ENCODE measurements at regions not wholly inside any gene's neighbourhood (a gene's known extent, or its start where the extent isn't known, plus 50 kb on each side); places are given as distances from the start of the nearest gene placed in this dataset.

DNA sequence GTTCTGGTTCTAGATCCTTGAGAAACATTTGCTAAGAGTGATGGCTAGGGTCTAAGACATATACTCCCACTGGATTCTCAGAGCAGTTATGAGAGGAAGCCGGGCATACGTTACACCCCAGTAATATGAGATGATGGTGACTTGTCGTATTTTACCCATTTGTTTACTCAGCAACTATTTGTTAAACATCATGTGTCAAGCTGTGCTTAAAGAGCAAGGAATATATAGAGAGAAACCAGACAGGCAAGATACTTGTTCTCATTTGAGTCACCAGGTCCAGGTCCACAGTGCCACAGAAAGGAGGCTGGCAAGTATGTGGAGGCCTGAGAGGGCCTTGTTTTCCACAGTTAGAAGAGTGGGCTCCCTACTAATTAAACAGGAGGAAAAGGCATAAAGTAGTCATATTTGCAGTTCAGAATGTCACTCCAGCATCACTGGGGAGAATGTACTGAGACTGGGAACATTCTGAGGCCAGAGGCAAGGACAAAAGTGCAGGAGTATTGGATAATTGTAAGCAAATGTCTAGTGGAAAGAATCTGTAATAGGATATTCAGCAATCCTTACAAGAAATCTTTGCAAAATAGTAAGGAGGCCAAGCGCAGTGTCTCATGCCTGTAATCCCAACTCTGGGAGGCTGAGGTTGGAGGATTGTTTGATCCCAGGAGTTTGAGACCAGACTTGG, 142.2 kb downstream of the IRS2 start:
- no peak for DNase-seq

DNA sequence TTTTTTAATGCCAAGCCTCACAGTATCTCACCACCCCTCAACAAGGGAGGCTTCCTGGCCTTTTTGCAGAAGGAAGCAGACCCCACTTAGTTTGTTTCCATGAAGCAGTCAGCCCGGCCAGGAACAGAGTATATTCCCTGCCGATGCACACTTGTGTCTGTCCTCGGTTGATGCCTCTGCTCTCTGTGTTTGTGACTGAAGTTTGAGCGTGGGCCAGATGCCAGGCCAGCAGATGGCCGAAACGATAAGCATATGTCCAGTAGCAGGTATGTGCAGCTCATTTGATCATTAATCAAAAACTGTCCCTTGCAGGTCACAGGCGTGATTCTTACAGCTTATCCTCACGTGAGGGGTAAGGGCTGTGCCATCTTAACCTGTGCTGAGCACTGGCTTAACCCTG, 144.0 kb downstream of the IRS2 start:
- DNase-seq: no peak

DNA sequence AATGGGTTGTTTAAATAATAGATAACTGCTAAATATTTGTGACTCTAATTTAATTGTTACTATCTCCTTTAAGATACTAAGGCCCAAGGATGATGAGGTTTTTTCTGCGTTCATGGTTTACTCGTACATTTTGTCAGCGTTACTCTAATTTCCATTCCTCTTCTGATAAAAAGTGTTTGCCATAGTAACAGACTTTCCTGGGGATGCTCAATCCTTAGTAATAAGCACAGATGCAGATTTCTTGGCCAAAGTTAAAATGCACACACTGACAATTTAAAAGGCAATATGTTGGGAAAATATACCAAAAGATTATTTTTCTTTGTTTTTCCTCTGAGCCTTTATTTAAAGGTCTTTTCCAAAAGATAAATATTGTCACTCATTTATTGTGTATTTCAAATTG, 149.6 kb downstream of the IRS2 start:
- no peak for DNase-seq

DNA sequence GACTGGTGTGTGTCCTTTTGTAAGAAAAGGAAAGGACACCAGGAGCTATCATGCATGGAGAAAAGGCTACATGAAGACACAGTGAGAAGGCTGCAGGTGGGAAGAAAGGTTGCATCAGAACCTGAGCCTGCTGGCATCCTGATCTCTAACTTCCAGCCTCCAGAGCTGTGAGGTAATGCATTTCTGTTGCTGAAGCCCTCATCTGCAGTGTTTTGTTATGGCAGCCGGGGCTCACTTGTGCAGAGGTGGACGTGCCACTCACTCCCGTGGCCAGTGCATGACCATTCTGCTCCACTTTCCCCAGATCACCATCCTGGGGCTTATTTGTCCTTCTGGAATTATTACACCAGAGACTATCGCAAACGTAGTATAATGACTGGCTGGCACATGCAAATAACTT, 155.3 kb downstream of the IRS2 start:
- DNase-seq: no peak

DNA sequence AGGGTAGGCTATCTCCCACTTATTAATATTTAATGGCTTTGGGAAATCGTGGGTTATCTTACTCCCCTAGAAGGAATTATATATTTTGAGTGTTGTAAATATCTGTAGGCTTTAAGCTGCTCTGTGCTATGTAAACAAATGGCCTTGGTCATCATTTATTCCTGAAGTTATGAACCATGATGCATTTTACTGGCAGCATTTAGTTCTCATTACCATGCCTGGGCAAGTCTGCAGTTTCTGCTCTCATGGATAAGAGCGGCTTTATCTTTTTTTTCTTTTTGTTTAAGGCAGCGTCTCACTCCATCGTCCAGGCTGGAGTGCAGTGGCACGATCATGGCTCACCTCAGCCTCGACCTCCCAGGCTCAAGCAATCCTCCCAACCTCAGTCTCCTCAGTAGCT, 156.1 kb downstream of the IRS2 start:
- DNase-seq: no peak

DNA sequence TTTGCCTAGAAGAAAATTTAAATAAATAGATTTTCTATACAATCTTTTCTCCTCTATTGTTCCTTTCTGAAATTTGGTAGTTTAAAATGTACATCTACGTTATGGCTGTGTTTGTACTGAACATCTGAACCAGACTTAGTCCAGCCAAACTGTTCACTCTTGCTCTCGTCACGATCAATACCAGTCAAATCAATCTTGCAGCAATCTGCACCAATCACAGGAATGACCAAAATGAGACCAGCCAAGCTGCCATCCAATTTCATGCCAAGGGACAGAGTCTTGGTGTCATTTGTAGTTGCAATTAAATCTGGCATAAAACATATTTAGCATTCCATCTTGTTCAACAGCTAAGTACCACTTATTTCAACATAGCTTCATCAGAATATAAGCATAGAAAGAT, 156.6 kb downstream of the IRS2 start:
- no peak for DNase-seq

DNA sequence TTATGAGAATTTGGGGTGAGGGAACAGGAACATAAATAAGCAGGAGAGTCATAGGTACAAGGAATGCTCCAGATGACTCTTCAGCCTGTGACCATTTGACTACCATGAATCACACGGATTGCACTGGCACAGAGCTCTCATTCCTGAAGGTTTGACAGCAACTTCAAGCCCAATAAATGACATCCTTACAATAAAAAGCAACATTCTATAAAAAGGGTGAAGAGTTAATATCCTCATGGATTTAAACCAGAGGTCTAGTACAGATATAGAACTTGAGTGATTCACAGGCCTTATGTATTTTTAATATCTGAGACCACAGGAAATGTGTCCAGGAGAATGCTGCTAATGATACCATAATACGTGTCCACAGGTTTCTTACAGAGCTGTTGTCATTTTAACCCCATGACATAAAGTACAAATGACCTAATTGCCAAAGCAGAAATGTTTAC, 158.1 kb downstream of the IRS2 start:
- no peak for DNase-seq

DNA sequence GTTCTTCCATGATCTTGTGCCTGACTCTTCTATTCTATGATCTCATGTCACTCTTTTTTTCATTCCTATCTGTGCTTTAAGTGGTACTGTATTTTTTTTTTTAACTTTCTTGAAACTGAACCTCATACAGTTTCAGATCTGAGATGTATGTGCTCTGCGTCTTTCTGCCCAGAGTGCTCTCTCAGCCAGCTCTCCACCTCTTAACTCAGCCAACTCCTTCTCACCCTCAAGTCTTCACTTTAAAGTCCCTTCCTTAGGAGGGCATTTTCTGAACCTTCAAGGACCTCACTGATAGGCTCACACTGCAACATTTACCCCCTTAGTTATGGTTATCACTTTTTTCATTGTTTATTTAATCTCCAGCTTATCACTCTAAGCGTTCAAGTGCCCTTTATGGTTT, 158.7 kb downstream of the IRS2 start:
- DNase-seq: no peak

DNA sequence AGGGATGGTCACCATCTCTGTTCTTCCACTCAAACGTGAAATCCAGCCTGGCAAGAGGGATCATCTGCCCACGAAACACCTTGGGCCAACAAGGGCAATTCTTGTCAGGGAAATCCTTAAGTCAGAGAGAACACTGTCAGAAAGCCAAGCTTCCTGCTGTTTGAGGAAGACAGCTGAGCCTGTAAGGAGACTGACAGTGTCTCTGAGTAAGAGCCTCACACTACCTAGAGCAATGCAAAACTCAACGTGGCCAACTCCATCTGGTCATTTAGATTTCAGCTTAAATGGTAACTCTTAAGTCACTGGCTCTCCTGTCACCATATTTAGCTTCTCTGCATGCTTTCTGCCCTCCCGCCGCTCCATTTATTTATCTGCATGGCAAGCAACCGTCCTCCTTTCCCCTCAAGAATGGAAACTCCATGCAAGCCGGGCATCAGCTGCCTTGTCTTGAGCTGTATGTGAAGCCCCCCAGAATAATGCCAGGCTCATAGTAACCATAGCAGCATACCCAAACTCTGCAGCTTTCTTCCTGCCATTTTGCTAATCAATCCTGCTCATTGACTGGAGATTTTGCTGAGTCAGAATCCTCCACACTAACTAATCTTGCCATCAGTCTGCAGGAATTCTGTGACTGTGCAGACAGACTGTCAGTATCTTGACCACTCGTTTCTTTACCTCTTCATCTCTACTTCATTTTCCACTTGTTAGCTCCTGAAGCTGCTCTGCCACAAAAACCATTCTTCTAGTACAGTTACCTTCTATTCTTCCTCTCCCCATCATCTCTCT, 159.8 kb downstream of the IRS2 start:
- DNase-seq: no peak

DNA sequence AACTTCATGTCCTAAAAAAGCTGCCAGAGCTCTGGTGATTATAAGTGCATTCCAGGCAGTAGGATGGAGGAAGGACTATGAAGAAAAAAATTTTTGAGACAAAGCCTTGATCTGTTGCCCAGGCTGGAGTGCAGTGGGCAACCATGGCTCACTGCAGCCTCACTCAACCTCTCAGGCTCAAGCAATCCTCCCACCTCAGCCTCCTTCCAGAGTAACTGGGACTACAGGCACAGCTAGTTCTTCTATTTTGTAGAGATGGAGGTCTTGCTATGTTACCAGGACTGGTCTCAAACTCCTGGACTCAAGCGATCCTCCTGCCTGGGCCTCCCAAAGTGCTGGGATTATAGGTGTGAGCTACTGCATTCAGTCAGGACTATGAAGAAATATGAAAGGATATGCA, 161.2 kb downstream of the IRS2 start:
- no peak for DNase-seq

DNA sequence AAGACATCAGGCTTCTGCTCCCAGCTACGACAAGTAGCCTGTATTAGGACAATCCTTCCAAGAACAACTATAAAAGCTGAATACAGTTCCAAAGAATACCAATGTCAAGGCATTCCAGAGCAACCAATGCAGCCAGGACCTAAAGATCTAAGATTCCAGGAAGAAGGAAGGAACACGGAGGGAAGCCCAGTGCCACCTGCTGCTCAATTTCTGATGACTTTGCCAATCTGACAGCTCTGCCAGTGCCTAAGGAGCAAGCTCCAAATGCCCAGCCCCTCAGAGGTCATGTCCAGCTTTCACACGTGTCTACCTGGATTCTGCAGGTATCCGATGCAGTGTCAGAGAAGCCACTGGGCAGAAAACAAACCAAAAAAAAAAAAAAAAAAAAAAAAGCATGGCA, 164.4 kb downstream of the IRS2 start:
- no peak for DNase-seq

DNA sequence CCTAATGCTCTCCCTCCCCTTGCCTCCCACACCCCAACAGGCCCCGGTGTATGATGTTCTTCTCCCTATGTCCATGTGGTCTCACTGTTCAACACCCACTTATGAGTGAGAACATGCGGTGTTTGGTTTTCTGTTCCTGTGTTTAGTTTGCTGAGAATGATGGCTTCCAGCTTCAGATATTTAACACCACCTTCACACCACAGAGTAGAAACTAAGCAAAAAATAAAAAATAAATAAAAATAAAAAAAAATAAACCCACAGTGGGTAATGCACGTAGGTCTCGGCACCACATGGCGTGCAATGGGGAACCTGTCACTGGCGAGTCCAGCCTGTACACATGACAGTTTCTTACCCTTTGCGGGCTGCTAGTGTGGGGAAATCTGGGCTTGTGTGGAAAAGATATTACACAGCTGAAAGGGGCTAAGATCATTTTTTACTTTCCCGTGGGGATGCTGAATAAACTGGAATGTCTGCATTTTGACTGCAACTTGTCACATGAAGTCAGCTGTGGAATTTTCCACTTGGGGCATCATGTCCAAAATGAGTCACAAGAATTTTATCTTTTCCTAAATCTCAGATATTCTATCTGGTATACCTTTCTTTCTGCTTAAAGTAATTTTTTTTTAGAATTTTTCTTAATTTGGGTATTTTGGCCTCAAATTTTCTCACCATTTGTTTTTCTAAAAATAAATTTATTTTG, 170.5 kb downstream of the IRS2 start:
- no peak for DNase-seq

DNA sequence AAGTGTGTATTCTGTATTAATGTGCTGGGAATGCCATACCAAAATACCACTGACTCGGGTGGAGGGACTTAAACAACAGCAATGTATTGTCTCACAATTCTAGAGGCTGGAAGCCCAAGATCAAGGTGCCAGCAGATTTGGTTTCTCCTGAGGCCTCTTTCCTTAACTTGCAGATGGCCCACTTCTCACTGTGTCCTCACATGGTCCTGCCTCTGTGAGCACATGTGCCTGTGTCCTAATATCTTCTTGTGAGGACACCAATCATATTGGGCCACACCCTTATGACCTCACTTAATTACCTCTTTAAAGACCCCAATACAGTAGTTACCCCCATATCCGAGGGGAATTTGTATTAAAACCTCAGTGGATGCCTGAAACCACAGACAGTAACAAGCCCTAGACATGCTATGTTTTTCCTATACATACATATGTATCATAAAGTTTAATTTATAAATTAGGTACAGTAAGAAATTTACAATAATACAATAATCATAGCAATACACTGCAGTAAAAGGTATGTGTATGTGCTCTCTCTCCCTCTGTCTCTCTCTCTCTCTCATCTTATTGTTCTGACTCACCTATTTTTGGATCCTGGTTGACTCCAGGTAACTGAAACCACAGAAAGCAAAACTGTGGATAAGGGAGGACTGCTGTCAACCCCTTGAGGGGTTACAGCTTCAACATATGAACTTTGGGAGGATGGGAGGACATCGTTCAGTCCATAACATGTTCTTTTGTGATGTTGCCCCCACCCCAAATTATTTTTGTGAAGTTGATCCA, 174.3 kb downstream of the IRS2 start:
- DNase-seq: no peak

DNA sequence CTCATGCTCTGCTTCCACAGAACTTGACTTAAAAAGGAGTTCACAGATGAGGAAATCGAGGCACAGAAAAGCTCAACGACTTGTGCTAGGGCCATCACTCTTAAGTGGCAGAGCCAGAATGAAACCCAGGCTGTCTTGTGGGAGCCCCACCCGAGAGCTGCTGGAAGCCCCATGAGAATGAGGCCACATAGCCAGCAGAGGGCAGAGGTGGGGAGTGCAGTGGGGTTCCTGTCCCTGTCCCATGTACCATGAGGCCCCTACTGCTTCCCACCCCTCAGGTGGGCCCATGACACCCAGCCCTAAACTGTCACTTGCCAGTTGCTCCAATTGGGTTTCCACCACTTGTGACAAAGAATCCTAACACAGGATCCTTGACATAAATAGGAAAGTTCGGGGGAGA, 175.9 kb downstream of the IRS2 start:
- no peak for DNase-seq

DNA sequence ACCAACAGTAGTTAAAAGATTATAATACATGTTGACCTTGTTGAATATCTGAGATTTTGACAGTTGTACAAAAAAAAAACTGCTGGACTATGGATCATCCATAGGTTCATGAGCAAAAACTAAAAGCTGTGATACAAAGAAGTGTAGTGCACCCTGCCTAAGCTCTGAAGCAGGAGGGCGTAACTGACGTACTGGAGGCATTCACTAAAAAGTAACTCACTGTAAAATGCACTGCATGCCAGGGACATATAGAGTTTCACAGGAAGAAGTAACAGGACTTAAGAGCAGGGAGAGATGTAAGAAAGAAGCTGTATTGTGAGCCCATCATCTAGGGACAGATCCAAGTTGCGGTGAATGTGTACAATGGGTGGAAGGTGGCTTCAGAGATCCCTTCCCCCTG, 177.9 kb downstream of the IRS2 start:
- DNase-seq: no peak

DNA sequence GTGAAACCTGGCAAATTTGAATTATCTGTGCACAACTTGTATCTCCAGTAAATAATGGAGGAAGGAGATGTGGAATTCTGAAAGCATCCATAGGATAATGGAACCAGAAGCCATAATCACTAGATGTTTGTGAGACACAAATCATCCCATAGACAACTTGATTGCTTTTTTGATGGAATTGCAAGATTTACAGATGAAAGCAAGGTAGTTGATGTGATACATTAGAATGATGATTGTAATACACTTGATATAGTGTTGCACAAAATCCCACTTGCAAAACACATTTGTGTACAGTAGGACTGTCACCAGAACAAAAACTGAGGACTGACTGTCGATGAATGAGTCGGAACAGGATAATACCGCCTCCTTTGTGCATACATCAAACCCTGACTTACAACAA, 178.3 kb downstream of the IRS2 start:
- no peak for DNase-seq

DNA sequence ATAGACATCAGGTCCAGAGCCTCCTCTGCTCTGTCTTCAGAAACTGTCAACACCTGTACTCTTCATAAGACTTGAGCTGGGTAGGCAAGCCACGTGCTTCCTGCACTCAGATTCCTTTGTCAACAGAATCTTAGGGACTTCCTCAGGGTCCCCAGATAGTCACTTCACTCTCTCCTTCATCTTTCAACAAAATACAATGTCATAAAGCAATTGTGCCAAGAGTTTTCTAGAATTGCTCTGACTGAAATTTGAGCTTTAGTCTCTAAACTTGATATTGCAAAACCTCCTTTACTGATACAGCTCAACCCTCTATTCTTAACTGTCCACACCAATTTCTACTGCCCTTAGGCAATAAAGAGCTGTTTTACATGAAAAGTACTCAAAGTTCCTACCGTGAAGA, 179.9 kb downstream of the IRS2 start:
- no peak for DNase-seq

DNA sequence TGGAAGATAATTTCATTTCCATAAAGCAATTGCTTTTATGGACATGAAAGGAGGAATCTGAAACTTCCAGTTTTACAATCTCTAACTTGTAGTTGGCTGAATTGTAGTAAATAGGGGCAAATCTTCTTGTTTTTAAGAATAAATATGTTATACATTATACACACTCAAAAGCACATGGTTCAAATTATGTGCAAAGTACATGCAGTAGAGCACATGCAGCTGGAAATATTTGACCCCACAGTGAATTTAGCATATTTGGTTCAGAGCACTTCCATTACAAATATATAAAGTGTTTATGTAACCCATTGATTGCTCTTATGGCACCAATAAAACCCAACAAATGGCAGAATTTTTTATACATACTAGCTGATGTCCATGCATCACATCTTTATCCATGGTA, 180.5 kb downstream of the IRS2 start:
- DNase-seq: peak; percentile 83

DNA sequence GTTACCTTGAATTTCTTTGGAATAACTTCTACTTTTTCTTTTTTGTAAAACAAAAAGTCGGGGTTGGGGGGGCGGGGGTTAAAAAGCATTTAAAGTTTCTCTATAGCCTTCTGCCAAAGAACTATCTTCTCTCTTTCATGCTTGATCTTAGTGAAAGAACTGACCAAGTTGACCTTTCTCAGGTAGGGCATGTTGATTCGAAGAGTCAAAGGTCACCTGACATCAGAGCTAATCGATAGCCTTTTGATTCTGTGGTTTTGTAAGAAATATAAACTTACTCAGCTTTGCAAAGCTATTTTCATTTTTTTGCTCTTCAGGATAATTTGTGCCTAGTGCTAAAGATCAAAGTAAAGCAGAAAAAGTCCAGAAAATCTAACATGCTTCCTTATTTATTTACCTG, 181.5 kb downstream of the IRS2 start:
- DNase-seq: no peak

DNA sequence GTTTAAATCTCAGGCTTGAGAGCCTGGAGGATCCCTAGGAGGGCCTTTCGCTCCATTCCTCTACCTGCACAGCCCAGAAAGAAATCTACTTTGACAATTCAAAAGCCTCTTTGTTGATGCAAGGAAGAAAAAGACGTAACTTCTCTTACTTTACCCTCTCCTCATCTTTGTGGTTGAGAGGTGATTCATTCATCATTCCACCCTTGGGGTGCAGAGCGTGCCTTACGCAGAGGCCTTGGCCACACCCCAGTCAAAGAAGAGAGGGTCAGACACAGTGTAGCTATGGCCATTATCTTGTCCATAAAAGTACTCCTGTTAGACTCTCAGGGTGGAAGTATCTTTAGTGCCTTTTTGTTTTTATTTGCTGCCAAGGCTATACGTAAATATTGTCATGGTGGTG, 184.0 kb downstream of the IRS2 start:
- no peak for DNase-seq

DNA sequence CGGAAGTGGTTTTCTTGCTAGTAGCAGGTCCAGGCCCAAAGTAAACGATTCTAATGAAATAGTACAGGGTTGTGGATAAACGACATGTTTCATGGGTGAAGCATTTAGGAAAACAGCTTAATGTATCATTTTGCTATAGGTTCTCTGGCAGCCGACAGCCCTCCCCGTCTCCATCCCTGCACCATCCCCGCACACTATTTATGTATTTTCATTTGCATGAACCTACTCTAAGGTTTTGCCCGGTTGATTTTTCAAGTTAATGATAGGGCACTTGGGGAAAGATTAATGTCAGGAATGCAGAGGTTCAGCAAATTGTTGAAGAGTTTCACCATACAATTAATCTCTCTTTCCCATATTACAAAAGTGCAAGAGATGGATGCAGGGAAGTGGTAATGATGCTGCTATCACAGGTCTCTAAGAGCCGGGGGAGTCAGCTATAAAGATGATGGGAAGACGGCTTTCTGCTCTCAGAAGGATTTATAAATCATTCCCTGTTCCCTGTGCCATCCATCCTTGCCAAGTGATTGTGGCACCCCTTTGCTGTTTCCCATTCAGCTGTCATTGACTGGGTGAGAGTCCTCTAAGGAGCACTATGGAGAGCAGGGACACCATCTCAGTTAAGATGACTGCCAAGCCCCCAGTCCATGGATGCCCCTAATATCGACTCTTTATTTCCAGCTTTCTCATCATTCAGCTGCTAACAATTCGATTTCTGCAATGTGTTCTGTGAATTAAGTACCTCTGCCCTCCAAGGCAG, 186.3 kb downstream of the IRS2 start:
- DNase-seq: no peak

DNA sequence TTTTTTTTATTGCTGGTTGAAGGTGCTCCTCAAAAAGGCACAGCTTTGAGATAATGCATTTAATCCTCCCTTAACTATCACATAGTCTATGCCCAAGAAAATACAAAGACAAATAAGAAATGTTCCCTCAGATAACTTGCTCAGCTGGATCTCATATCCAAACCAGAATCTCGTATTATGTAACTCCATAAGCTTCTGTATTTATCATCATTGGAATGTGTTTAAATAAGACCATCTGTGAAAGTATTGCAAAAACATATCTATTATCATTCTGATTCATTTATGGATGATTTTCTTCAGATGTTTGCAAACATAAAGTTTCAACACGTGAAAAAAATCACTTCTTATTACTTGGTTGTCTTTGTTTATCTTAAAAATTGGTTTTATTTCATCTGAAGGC, 190.9 kb downstream of the IRS2 start:
- DNase-seq: peak; percentile 80
